ENCODE measurements at regions not wholly inside any gene's neighbourhood (a gene's known extent, or its start where the extent isn't known, plus 50 kb on each side); places are given as distances from the start of the nearest gene placed in this dataset.
"Not testable (repeated sequence)": the region's sequence is repeated elsewhere in the genome, so short reads cannot be mapped to it uniquely, and the experiment has no call there.

- Mint-ChIP-seq H3K36me3 (ENCODE audit: insufficient read depth, unreplicated experiment) (peaks cover 4% of the 10 kb centered on the region), H3K27me3 (ENCODE audit: insufficient read depth, unreplicated experiment) (no peaks in the 10 kb centered on the region), H3K9me3 (ENCODE audit: unreplicated experiment) (no peaks in the 10 kb centered on the region), H3K4me1 (ENCODE audit: insufficient read depth, unreplicated experiment) (no peaks in the 10 kb centered on the region), H3K27ac (ENCODE audit: low read depth, unreplicated experiment) (no peak overlapping the region), H3K4me3 (ENCODE audit: unreplicated experiment) (no peak overlapping the region)
- ChIA-PET CTCF (interaction anchor here (1.0 kb wide), 1 partner anchor 9 kb away, joined by 3 read pairs; no protein-coding TSS in a partner anchor), POLR2A (no interaction called here)
- no peak for TF ChIP-seq CTCF (IDR thresholded peaks at IDR 0.05; ENCODE audit: unreplicated experiment)
- BruUV-seq (replicated peaks), result no TSS peak
- no peak for DNase-seq (ENCODE audit: unreplicated experiment)
- intact Hi-C loops (cut with micrococcal nuclease), result no loop called here
Measured at GRCh38 chr13:54424344-54424743, 1395.7 kb downstream of the OLFM4 start.

GRCh38 chr13:54433493-54434206 is 1405.0 kb downstream of the OLFM4 start:
- POLR2A ChIA-PET, result no interaction called here
- intact Hi-C loops (cut with micrococcal nuclease), result no loop called here
- H3K4me3 Mint-ChIP-seq (ENCODE audit: unreplicated experiment), result no peak overlapping the region
- no peak for TF ChIP-seq CTCF (IDR thresholded peaks at IDR 0.05; ENCODE audit: unreplicated experiment)
- no peaks in the 10 kb centered on the region for H3K36me3 Mint-ChIP-seq (ENCODE audit: insufficient read depth, unreplicated experiment)
- H3K27ac Mint-ChIP-seq (ENCODE audit: low read depth, unreplicated experiment), result no peak overlapping the region
- no peak for DNase-seq (ENCODE audit: unreplicated experiment)
- H3K4me1 Mint-ChIP-seq (ENCODE audit: insufficient read depth, unreplicated experiment), result no peaks in the 10 kb centered on the region
- peaks cover 8% of the 10 kb centered on the region for H3K9me3 Mint-ChIP-seq (ENCODE audit: unreplicated experiment)
- CTCF ChIA-PET, result interaction anchor here (0.8 kb wide), 1 partner anchor 9 kb away, joined by 3 read pairs; no protein-coding TSS in a partner anchor
- no peaks in the 10 kb centered on the region for H3K27me3 Mint-ChIP-seq (ENCODE audit: insufficient read depth, unreplicated experiment)
- no TSS peak for BruUV-seq (replicated peaks)

GRCh38 chr13:54440853-54441400 is 1412.3 kb downstream of the OLFM4 start:
- H3K36me3 Mint-ChIP-seq (ENCODE audit: insufficient read depth, unreplicated experiment); POLR2A ChIA-PET; DNase-seq (ENCODE audit: unreplicated experiment); H3K9me3 Mint-ChIP-seq (ENCODE audit: unreplicated experiment); H3K4me1 Mint-ChIP-seq (ENCODE audit: insufficient read depth, unreplicated experiment); H3K27me3 Mint-ChIP-seq (ENCODE audit: insufficient read depth, unreplicated experiment); intact Hi-C loops (cut with micrococcal nuclease); CTCF ChIA-PET; H3K27ac Mint-ChIP-seq (ENCODE audit: low read depth, unreplicated experiment); H3K4me3 Mint-ChIP-seq (ENCODE audit: unreplicated experiment); BruUV-seq (replicated peaks): not testable (repeated sequence)

- Mint-ChIP-seq H3K36me3 (ENCODE audit: insufficient read depth, unreplicated experiment) (no peaks in the 10 kb centered on the region), H3K4me1 (ENCODE audit: insufficient read depth, unreplicated experiment) (no peaks in the 10 kb centered on the region), H3K4me3 (ENCODE audit: unreplicated experiment) (no peak overlapping the region), H3K27me3 (ENCODE audit: insufficient read depth, unreplicated experiment) (no peaks in the 10 kb centered on the region), H3K9me3 (ENCODE audit: unreplicated experiment) (no peaks in the 10 kb centered on the region), H3K27ac (ENCODE audit: low read depth, unreplicated experiment) (no peak overlapping the region)
- ChIA-PET CTCF (no interaction called here), POLR2A (no interaction called here)
- BruUV-seq (replicated peaks), result no TSS peak
- DNase-seq (ENCODE audit: unreplicated experiment), result no peak
- intact Hi-C loops (cut with micrococcal nuclease), result no loop called here
- no peak for TF ChIP-seq CTCF (IDR thresholded peaks at IDR 0.05; ENCODE audit: unreplicated experiment)
Measured at GRCh38 chr13:54445453-54445852, 1416.8 kb downstream of the OLFM4 start.

Measured in MCF 10A (cell line).